ENCODE measurements at regions not wholly inside any gene's neighbourhood (a gene's known extent, or its start where the extent isn't known, plus 50 kb on each side); places are given as distances from the start of the nearest gene placed in this dataset.

GRCh38 chr14:106838991-106839769 lies 1312.8 kb downstream of the TMEM121 start:
- DNase-seq (no peak), ATAC-seq (no peak)
- Histone ChIP-seq H3K4me1 (peaks cover 0 to 10% of the 10 kb centered on the region in 2 donors), H3K4me3 (no peak overlapping the region), H3K36me3 (no peaks in the 10 kb centered on the region), H3K9me3 (no peaks in the 10 kb centered on the region), H3K27ac (no peak overlapping the region), H3K27me3 (no peaks in the 10 kb centered on the region)
- no peak for TF ChIP-seq CTCF (IDR thresholded peaks at IDR 0.05)
- intact Hi-C loops (cut with DNase I) = no loop called here

GRCh38 chr14:106840258-106840657 lies 1313.9 kb downstream of the TMEM121 start:
- TF ChIP-seq CTCF (IDR thresholded peaks at IDR 0.05) = no peak
- H3K4me1 ChIP-seq = peaks cover 0 to 12% of the 10 kb centered on the region in 2 donors
- no peak overlapping the region for H3K27ac ChIP-seq
- ATAC-seq (no peak), DNase-seq (no peak)
- intact Hi-C loops (cut with DNase I) = no loop called here
- H3K36me3 ChIP-seq = no peaks in the 10 kb centered on the region
- no peak overlapping the region for H3K4me3 ChIP-seq
- no peaks in the 10 kb centered on the region for H3K9me3 ChIP-seq
- H3K27me3 ChIP-seq = no peaks in the 10 kb centered on the region

- no peak for ATAC-seq
- intact Hi-C loops (cut with DNase I) = no loop called here
- Histone ChIP-seq H3K27me3 (no peaks in the 10 kb centered on the region), H3K4me1 (peaks cover 0 to 19% of the 10 kb centered on the region in 2 donors), H3K4me3 (no peak overlapping the region), H3K27ac (no peak overlapping the region), H3K36me3 (no peaks in the 10 kb centered on the region), H3K9me3 (no peaks in the 10 kb centered on the region)
- no peak for TF ChIP-seq CTCF (IDR thresholded peaks at IDR 0.05)
- no peak for DNase-seq
Observed at GRCh38 chr14:106840991-106841390, 1314.6 kb downstream of the TMEM121 start.

- H3K4me1 ChIP-seq = peaks cover 0 to 21% of the 10 kb centered on the region in 2 donors
- H3K27ac ChIP-seq = no peak overlapping the region
- H3K4me3 ChIP-seq = no peak overlapping the region
- DNase-seq (no peak), ATAC-seq (peak; percentile 49)
- H3K36me3 ChIP-seq = no peaks in the 10 kb centered on the region
- H3K27me3 ChIP-seq = no peaks in the 10 kb centered on the region
- TF ChIP-seq CTCF (IDR thresholded peaks at IDR 0.05) = no peak
- intact Hi-C loops (cut with DNase I) = no loop called here
- H3K9me3 ChIP-seq = no peaks in the 10 kb centered on the region
Observed at GRCh38 chr14:106841701-106842100, 1315.3 kb downstream of the TMEM121 start.

- Histone ChIP-seq H3K4me1 (peaks cover 0 to 30% of the 10 kb centered on the region in 2 donors), H3K27me3 (no peaks in the 10 kb centered on the region), H3K27ac (no peak overlapping the region), H3K9me3 (no peaks in the 10 kb centered on the region), H3K36me3 (no peaks in the 10 kb centered on the region), H3K4me3 (no peak overlapping the region)
- ATAC-seq (no peak), DNase-seq (peak in 1 of 4 donors; percentile 68)
- peak in 1 of 2 donors; percentile 5 for TF ChIP-seq CTCF (IDR thresholded peaks at IDR 0.05)
- intact Hi-C loops (cut with DNase I) = no loop called here
Observed at GRCh38 chr14:106842687-106843086, 1316.3 kb downstream of the TMEM121 start.

Data from left lung (tissue), 4 donors.